ENCODE measurements at regions not wholly inside any gene's neighbourhood (a gene's known extent, or its start where the extent isn't known, plus 50 kb on each side); places are given as distances from the start of the nearest gene placed in this dataset.
A peak's percentile ranks its signal among the peaks of the same experiment; 100 is the strongest.

DNA sequence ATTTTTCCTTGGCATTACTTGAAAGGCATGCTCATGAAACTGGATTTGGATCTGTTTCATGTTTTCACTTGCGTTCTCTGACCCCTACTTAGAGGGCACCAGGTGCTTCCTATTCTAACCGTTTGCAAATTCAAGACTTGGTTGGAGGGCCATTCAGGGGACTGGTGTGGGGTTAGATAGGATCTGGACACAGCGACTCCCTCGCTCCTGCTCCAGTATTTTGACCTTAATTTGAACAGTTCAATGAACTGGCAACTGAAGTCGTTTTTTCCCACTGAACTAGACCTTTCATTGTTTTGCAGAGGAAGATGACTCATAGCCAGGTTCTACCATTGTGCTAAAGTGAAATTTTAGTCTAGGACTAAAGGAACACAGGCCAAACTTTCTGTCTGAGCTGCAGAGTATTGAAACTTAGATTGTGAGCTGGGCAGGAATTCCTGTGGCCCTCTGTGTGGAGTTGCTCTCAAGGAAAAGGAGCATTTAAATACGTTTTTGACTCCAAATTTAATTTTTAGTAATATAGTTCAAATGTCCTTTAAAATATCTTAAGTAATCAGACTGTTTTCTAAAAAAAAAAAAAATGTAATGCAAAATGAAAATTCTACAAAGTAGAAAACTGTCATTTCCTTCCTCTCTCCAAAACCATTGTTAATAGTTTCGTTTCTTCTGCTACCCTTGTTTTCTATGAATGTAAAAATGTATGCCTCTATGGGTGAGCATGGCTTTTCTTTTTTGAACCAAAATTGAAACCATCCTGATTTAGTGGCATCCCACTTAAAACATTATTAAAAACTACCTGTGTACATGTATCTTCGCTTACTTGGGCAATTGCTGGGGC lies 64.8 kb downstream of the UTRN start (continued):
- TF ChIP-seq, protein P1, sequence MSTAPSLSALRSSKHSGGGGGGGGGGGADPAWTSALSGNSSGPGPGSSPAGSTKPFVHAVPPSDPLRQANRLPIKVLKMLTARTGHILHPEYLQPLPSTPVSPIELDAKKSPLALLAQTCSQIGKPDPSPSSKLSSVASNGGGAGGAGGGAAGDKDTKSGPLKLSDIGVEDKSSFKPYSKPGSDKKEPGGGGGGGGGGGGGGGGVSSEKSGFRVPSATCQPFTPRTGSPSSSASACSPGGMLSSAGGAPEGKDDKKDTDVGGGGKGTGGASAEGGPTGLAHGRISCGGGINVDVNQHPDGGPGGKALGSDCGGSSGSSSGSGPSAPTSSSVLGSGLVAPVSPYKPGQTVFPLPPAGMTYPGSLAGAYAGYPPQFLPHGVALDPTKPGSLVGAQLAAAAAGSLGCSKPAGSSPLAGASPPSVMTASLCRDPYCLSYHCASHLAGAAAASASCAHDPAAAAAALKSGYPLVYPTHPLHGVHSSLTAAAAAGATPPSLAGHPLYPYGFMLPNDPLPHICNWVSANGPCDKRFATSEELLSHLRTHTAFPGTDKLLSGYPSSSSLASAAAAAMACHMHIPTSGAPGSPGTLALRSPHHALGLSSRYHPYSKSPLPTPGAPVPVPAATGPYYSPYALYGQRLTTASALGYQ (CRISPR knock-in tag; IDR thresholded peaks at IDR 0.05): peak; percentile 61; the same call in 1 of the 2 replicates
- TF ChIP-seq KLF16 (CRISPR knock-in tag; IDR thresholded peaks at IDR 0.05) (peak in 1 of 2 experiments; percentile 79; a peak in 2 of 4 replicates), RARA (CRISPR knock-in tag; IDR thresholded peaks at IDR 0.05) (peak; percentile 81), FOXA3 (CRISPR knock-in tag; IDR thresholded peaks at IDR 0.05) (peak; percentile 37; the same call in 1 of the 2 replicates)
- TF ChIP-seq, protein P2, sequence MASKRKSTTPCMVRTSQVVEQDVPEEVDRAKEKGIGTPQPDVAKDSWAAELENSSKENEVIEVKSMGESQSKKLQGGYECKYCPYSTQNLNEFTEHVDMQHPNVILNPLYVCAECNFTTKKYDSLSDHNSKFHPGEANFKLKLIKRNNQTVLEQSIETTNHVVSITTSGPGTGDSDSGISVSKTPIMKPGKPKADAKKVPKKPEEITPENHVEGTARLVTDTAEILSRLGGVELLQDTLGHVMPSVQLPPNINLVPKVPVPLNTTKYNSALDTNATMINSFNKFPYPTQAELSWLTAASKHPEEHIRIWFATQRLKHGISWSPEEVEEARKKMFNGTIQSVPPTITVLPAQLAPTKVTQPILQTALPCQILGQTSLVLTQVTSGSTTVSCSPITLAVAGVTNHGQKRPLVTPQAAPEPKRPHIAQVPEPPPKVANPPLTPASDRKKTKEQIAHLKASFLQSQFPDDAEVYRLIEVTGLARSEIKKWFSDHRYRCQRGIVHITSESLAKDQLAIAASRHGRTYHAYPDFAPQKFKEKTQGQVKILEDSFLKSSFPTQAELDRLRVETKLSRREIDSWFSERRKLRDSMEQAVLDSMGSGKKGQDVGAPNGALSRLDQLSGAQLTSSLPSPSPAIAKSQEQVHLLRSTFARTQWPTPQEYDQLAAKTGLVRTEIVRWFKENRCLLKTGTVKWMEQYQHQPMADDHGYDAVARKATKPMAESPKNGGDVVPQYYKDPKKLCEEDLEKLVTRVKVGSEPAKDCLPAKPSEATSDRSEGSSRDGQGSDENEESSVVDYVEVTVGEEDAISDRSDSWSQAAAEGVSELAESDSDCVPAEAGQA (IDR thresholded peaks at IDR 0.05; ENCODE audit: low read depth): no peak
- TF ChIP-seq, protein P2 (CRISPR knock-in tag; IDR thresholded peaks at IDR 0.05; ENCODE audit: borderline replicate concordance): peak; percentile 46; the same call in 1 of the 2 replicates
- TF ChIP-seq, protein P3, sequence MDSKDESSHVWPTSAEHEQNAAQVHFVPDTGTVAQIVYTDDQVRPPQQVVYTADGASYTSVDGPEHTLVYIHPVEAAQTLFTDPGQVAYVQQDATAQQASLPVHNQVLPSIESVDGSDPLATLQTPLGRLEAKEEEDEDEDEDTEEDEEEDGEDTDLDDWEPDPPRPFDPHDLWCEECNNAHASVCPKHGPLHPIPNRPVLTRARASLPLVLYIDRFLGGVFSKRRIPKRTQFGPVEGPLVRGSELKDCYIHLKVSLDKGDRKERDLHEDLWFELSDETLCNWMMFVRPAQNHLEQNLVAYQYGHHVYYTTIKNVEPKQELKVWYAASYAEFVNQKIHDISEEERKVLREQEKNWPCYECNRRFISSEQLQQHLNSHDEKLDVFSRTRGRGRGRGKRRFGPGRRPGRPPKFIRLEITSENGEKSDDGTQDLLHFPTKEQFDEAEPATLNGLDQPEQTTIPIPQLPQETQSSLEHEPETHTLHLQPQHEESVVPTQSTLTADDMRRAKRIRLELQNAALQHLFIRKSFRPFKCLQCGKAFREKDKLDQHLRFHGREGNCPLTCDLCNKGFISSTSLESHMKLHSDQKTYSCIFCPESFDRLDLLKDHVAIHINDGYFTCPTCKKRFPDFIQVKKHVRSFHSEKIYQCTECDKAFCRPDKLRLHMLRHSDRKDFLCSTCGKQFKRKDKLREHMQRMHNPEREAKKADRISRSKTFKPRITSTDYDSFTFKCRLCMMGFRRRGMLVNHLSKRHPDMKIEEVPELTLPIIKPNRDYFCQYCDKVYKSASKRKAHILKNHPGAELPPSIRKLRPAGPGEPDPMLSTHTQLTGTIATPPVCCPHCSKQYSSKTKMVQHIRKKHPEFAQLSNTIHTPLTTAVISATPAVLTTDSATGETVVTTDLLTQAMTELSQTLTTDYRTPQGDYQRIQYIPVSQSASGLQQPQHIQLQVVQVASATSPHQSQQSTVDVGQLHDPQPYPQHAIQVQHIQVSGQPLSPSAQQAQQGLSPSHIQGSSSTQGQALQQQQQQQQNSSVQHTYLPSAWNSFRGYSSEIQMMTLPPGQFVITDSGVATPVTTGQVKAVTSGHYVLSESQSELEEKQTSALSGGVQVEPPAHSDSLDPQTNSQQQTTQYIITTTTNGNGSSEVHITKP (CRISPR knock-in tag; IDR thresholded peaks at IDR 0.05; ENCODE audit: low read depth): peak; percentile 85; the same call in 1 of the 2 replicates
- TF ChIP-seq, protein P4, sequence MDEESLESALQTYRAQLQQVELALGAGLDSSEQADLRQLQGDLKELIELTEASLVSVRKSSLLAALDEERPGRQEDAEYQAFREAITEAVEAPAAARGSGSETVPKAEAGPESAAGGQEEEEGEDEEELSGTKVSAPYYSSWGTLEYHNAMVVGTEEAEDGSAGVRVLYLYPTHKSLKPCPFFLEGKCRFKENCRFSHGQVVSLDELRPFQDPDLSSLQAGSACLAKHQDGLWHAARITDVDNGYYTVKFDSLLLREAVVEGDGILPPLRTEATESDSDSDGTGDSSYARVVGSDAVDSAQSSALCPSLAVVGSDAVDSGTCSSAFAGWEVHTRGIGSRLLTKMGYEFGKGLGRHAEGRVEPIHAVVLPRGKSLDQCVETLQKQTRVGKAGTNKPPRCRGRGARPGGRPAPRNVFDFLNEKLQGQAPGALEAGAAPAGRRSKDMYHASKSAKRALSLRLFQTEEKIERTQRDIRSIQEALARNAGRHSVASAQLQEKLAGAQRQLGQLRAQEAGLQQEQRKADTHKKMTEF (CRISPR knock-in tag; IDR thresholded peaks at IDR 0.05): peak; percentile 53; the same call in 1 of the 2 replicates

Data from HepG2 (cell line).